ENCODE measurements at regions not wholly inside any gene's neighbourhood (a gene's known extent, or its start where the extent isn't known, plus 50 kb on each side); places are given as distances from the start of the nearest gene placed in this dataset.

DNA sequence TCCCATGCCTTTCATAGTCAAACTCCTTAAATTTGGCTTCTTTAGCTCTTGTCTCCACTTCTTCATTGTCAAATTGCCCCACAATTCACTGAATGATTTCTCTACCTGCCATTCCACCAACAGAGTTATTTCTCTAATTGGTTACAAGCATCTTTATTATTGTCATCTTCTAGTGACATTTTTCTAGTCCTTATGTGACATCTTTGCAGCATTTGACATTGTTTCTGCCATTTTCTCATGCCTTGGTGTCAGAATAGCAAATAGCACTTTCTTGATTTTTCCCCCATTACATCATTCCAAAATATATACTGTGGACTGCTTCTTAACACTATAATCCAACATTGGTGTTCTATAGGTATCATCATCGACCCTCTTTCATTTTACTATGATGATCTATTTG is 137.7 kb upstream of the HDDC2 start:
- WGBS (ENCODE audit: extremely low coverage, insufficient read length, low lambda C conversion rate), result no CpG with 5 or more reads among the region's 1 CpG

More for the DNA sequence above, 137.7 kb upstream of the HDDC2 start:
- Histone ChIP-seq H3K18ac (ENCODE audit: insufficient read length, low read depth, low read length) (no peak overlapping the region), H2BK20ac (ENCODE audit: low read depth, low read length, poor library complexity, severe bottlenecking) (no peak overlapping the region), H3K79me1 (ENCODE audit: insufficient read depth, low read depth, low read length, poor library complexity, severe bottlenecking) (no peaks in the 10 kb centered on the region), H3K56ac (ENCODE audit: insufficient read length, low read depth, low read length) (no peak overlapping the region), H3K14ac (ENCODE audit: insufficient read depth, low read length) (no peak overlapping the region), H2BK120ac (ENCODE audit: low read depth, low read length, poor library complexity, severe bottlenecking) (no peak overlapping the region), H3K79me2 (ENCODE audit: insufficient read depth, low read length) (no peaks in the 10 kb centered on the region), H3K4me1 (ENCODE audit: insufficient read depth, low read length) (peaks cover 2% of the 10 kb centered on the region; the same call in 1 of the 2 replicates), H3K27ac (ENCODE audit: insufficient read length, low read depth, low read length) (no peak overlapping the region), H3K27me3 (ENCODE audit: insufficient read depth, low read length) (no peaks in the 10 kb centered on the region), H3K9me3 (ENCODE audit: control insufficient read depth, low read depth, low read length) (no peaks in the 10 kb centered on the region), H4K91ac (ENCODE audit: insufficient read length, low read depth, low read length) (no peak overlapping the region), H3K23me2 (ENCODE audit: insufficient read length, low read depth, low read length, poor library complexity, severe bottlenecking) (no peaks in the 10 kb centered on the region), H3K4ac (ENCODE audit: low read depth, low read length) (no peak overlapping the region), H2BK12ac (ENCODE audit: insufficient read length, low read depth, low read length) (no peak overlapping the region), H4K8ac (replicated peaks; ENCODE audit: insufficient read length, low read depth, low read length) (no peak overlapping the region), H3K4me2 (ENCODE audit: insufficient read depth, insufficient read length, low read length) (no peak overlapping the region), H3K9ac (ENCODE audit: extremely low read depth, insufficient read length, low read length) (no peak overlapping the region), H4K5ac (ENCODE audit: insufficient read length, low read depth, low read length) (no peak overlapping the region), H3K23ac (ENCODE audit: insufficient read length, low read depth, low read length) (no peak overlapping the region), H4K20me1 (ENCODE audit: control insufficient read depth, insufficient read depth, insufficient read length) (no peaks in the 10 kb centered on the region), H2AFZ (ENCODE audit: low read length) (no peak overlapping the region), H2BK5ac (ENCODE audit: insufficient read length, low read length) (no peak overlapping the region), H3T11ph (ENCODE audit: low read length) (no peak overlapping the region), H2AK5ac (ENCODE audit: insufficient read length, low read length) (no peak overlapping the region), H2BK15ac (ENCODE audit: low read depth, low read length) (no peak overlapping the region)
- Mint-ChIP-seq H3K36me3 (ENCODE audit: insufficient read depth in 1 of 3, low read depth in 3 of 3) (no peaks in the 10 kb centered on the region; a peak in 3 of 7 replicates), H3K27me3 (ENCODE audit: low read depth) (no peaks in the 10 kb centered on the region; the same call in 1 of the 2 replicates), H3K27ac (no peak overlapping the region), H3K9me3 (0 out of 5 replicates have a peak, but pooled peaks cover 0 to 2% of the 10 kb centered on the region in 2 experiments), H3K4me3 (no peak overlapping the region), H3K4me1 (peaks cover 2 to 5% of the 10 kb centered on the region in 2 experiments; a peak in 3 of 4 replicates)
- TF ChIP-seq, protein P1, sequence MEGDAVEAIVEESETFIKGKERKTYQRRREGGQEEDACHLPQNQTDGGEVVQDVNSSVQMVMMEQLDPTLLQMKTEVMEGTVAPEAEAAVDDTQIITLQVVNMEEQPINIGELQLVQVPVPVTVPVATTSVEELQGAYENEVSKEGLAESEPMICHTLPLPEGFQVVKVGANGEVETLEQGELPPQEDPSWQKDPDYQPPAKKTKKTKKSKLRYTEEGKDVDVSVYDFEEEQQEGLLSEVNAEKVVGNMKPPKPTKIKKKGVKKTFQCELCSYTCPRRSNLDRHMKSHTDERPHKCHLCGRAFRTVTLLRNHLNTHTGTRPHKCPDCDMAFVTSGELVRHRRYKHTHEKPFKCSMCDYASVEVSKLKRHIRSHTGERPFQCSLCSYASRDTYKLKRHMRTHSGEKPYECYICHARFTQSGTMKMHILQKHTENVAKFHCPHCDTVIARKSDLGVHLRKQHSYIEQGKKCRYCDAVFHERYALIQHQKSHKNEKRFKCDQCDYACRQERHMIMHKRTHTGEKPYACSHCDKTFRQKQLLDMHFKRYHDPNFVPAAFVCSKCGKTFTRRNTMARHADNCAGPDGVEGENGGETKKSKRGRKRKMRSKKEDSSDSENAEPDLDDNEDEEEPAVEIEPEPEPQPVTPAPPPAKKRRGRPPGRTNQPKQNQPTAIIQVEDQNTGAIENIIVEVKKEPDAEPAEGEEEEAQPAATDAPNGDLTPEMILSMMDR (conservative IDR thresholded peaks at IDR 0.05), result no peak
- DNase-seq, result no peak
